Lower leg skin (tissue), 3 donors: ENCODE measurements at regions not wholly inside any gene's neighbourhood (a gene's known extent, or its start where the extent isn't known, plus 50 kb on each side); places are given as distances from the start of the nearest gene placed in this dataset.

Source experiments
- CTCF ChIP-seq, 3 donors: fragments of 450-650 bp; IDR thresholded peaks; one replicate each; pipeline ENCODE4 v1.5.1; 2016; ENCODE audit warnings: antibody characterized with exemption in 3 of 3, mild to moderate bottlenecking in 3 of 3, moderate library complexity in 2 of 3
- POLR2A ChIP-seq, 2 donors: fragments of 450-650 bp; IDR thresholded peaks; one replicate each; pipeline ENCODE4 v1.6.1; 2016 to 2017; ENCODE audit warnings: antibody characterized with exemption in 2 of 2, mild to moderate bottlenecking in 1 of 2, moderate library complexity in 1 of 2

- TF ChIP-seq CTCF (IDR thresholded peaks at IDR 0.05): no peak
- TF ChIP-seq POLR2A (IDR thresholded peaks at IDR 0.05): no peak
These were observed 716.2 kb upstream of the PHF14 start for GRCh38 chr7:10257438-10257837.
